ENCODE measurements at regions not wholly inside any gene's neighbourhood (a gene's known extent, or its start where the extent isn't known, plus 50 kb on each side); places are given as distances from the start of the nearest gene placed in this dataset.

DNA sequence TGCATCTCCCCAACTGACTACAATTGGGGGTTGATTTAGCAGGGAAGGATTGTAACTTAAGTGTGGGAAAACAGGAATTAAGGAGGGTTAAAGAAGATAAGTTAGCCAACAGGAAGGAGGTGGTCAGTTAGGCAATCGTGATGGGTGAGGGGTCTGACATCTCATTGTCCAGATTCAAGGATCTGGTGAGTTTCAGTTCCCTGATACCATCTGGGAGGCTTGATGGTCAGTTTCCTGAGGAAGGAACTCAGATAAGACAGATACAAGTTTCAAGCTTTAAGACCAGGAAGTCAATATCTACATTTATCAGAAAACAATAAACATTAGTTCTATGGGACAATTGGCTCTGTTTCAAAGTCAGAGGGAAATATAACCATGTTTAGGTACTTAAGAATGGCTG lies 601.8 kb downstream of the SLITRK6 start:
- TF ChIP-seq, protein P1, sequence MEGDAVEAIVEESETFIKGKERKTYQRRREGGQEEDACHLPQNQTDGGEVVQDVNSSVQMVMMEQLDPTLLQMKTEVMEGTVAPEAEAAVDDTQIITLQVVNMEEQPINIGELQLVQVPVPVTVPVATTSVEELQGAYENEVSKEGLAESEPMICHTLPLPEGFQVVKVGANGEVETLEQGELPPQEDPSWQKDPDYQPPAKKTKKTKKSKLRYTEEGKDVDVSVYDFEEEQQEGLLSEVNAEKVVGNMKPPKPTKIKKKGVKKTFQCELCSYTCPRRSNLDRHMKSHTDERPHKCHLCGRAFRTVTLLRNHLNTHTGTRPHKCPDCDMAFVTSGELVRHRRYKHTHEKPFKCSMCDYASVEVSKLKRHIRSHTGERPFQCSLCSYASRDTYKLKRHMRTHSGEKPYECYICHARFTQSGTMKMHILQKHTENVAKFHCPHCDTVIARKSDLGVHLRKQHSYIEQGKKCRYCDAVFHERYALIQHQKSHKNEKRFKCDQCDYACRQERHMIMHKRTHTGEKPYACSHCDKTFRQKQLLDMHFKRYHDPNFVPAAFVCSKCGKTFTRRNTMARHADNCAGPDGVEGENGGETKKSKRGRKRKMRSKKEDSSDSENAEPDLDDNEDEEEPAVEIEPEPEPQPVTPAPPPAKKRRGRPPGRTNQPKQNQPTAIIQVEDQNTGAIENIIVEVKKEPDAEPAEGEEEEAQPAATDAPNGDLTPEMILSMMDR (IDR thresholded peaks at IDR 0.05; ENCODE audit: control extremely low read depth, extremely low read depth, low read depth, missing control alignments), result no peak
- CTCF ChIA-PET, result no interaction called here
- POLR2A ChIA-PET, result no interaction called here
- DNase-seq (ENCODE audit: extremely low spot score), result no peak

DNA sequence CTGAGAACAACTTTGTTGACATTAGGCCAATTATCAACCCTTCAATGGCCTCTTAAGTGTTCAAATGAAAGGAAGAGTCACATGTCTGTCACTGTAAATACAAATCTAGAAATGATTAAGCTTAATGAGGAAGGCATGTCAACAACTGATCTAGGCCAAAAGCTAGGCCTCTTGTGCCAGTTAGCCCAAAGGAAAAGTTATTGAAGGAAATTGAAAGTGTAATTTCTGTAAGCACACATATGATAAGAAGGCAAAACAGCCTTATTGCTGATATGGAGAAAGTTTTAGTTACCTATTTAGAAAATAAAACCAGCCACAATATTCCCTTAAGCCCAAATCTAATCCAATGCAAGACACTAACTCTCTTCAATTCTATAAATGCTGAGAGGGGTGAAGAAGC lies 604.7 kb downstream of the SLITRK6 start:
- POLR2A ChIA-PET, result no interaction called here
- DNase-seq (ENCODE audit: extremely low spot score), result no peak
- CTCF ChIA-PET, result interaction anchor here (1.5 kb wide), 1 partner anchor 63 kb away, joined by 3 read pairs; no protein-coding TSS in a partner anchor
- TF ChIP-seq, protein P1 (IDR thresholded peaks at IDR 0.05; ENCODE audit: control extremely low read depth, extremely low read depth, low read depth, missing control alignments), result no peak

GRCh38 chr13:85191996-85192718 lies 607.1 kb downstream of the SLITRK6 start:
- TF ChIP-seq, protein P1 (IDR thresholded peaks at IDR 0.05; ENCODE audit: control extremely low read depth, extremely low read depth, low read depth, missing control alignments), result no peak
- no peak for DNase-seq (ENCODE audit: extremely low spot score)
- CTCF ChIA-PET, result interaction anchor here (1.2 kb wide), 1 partner anchor 13 kb away, joined by 3 read pairs; no protein-coding TSS in a partner anchor
- POLR2A ChIA-PET, result no interaction called here

DNA sequence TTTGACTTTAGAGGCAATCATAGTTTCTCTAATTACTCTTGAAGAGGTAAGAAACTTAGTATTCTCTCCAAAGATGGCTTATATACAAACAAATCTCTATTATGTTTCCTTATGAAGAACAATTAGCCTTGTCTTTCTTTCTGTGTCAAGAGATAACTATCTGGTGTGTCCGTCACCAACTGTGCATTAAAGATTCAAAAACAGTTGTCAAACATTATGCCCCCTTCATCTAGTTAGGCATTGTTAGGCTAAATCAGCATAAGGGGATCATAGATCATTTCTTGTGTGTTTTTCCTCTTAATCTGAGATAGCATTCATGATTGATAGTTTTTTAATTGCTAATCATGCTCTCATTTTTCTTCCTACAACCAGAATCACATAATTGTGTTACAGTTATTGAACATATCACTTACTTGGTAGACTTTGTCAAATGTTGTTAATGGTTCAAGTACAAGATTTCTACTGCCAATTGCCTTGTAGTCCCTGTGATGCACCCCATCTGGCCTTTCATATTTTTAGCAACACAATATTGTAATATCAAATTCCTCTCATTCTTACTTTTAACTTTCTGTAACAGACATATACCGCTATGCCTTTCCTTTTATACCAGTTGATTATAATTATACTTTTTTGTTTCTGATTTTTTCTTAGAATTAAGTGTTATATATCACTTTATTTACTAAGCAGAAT lies 612.7 kb downstream of the SLITRK6 start:
- ChIA-PET CTCF (no interaction called here), POLR2A (no interaction called here)
- TF ChIP-seq, protein P1 (IDR thresholded peaks at IDR 0.05; ENCODE audit: control extremely low read depth, extremely low read depth, low read depth, missing control alignments), result no peak
- no peak for DNase-seq (ENCODE audit: extremely low spot score)

DNA sequence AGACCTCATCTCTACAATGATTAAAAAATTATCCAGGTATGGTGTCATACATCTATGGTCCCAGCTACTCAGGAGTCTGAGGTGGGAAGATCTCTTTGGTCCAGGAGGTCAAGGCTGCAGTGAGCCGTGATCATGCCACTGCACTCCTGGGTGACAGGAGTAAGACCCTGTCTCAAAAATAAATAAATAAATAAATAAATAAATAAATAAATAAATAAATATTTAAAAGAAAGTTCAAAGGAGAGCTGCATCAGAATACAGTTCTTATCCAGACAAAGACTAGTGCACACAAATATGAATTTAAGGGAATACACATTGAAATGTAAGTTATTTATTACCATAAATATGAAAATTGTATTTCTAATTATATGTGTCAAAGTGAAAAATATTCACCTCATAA lies 624.9 kb downstream of the SLITRK6 start:
- POLR2A ChIA-PET, result no interaction called here

DNA sequence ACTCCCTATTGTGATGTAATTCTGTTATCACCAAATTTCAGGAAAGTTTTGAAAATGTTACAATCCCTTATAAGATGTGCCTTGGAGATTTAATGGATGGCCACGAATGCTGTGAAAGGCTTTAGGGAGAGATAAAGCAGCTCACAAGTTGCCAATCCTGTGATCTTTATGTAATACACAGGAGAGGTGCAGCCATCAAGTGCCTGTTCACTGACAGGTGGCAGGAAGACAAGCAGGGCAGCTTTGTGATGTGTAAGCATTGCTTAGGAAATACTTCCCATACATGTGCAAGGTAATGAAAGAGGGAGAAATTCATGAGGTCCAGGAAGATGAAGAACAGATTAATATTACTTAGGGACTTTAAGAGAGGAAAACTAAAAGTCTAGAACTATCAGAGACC lies 628.8 kb downstream of the SLITRK6 start:
- ChIA-PET CTCF (no interaction called here), POLR2A (no interaction called here)
- TF ChIP-seq, protein P1 (IDR thresholded peaks at IDR 0.05; ENCODE audit: control extremely low read depth, extremely low read depth, low read depth, missing control alignments), result no peak
- no peak for DNase-seq (ENCODE audit: extremely low spot score)

More for the DNA sequence above, 624.9 kb downstream of the SLITRK6 start:
- TF ChIP-seq, protein P1 (IDR thresholded peaks at IDR 0.05; ENCODE audit: control extremely low read depth, extremely low read depth, low read depth, missing control alignments), result no peak
- CTCF ChIA-PET, result no interaction called here
- no peak for DNase-seq (ENCODE audit: extremely low spot score)

All from GM10248 (cell line).